Stimulated activated CD8-positive, alpha-beta memory T cell treated with anti-CD3 and anti-CD28 coated beads, Interleukin-7, amount 100 ng/mL, for 24 hours (primary cell): ENCODE measurements at regions not wholly inside any gene's neighbourhood (a gene's known extent, or its start where the extent isn't known, plus 50 kb on each side); places are given as distances from the start of the nearest gene placed in this dataset.

Experiments used
- DNase-seq: peaks from one replicate; pipeline ENCODE4 v3.0.0-alpha.2; 2020; ENCODE audit warnings: low read depth

DNA sequence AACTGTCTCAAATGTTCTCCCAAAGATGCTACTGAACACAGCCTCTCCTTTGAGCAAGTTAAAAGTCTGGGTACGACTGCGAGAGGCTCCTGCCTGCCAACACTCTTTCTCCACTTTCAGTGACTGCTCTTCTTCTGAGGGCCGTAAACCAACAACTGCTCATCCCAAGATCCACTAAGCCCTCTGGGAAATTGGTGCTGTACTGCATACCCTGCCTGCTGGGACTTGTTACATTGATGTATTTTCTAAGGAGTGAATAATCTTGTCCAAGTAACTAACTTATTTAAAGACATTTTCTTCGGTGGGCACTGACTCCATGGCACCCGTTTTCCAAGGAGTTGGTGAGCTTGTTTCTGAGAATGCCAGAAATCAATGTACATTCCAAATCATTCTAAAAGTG is 87.2 kb downstream of the ZNF280B start:
- DNase-seq: no peak

- peak; percentile 61 for DNase-seq
These were observed 85.9 kb downstream of the ZNF280B start for GRCh38 chr22:22422629-22423112.

- DNase-seq: no peak
These were observed 84.9 kb downstream of the ZNF280B start for GRCh38 chr22:22423681-22424080.

- DNase-seq: no peak
These were observed 84.2 kb downstream of the ZNF280B start for GRCh38 chr22:22424210-22424800.

GRCh38 chr22:22424956-22425355 is 83.6 kb downstream of the ZNF280B start:
- DNase-seq: no peak

GRCh38 chr22:22425356-22425755 is 83.2 kb downstream of the ZNF280B start:
- DNase-seq: no peak

- no peak for DNase-seq
These were observed 82.5 kb downstream of the ZNF280B start for GRCh38 chr22:22425783-22426624.

GRCh38 chr22:22427542-22428065 is 80.9 kb downstream of the ZNF280B start:
- no peak for DNase-seq

DNA sequence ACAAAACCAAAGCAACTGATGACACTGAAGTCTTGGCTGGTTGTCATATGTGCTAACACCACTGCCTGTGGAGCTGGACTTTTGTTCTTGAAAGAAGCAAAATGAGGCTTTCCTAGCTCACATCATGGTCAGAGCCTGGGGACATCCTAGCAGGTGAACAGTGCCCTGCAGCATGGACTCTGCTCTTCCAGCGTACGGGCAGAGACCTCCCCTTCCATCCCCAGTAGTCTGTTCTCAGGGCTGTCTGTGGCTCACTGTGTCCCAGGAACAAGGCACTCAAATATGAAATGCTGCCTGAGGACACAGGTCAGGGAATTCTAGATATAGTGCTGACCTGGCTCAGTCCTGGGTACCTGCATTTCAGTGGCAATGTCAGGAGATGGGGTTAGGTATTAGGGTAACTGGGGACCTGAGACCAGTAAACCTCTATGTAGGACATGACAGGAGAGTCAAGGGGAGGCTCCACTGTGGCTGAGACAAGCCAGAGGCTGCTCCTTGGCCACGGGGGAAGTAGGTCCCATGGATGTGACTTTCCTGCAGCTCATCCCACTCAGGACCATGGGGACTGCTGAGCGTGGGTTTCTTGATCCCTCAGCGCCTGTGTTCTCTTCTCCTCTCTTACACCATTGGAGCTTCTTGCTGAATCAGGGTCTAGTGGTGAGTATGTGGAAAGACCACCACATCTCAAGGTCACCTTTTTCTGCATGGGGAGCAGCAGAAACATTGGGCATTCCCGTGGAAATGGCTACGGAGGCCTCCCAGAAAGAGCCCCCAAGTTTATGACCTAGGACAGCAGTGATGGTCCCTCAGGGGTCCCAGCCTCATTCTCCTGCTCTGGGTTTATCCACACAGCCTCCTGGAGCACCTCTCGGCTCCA is 80.1 kb downstream of the ZNF280B start:
- no peak for DNase-seq

DNA sequence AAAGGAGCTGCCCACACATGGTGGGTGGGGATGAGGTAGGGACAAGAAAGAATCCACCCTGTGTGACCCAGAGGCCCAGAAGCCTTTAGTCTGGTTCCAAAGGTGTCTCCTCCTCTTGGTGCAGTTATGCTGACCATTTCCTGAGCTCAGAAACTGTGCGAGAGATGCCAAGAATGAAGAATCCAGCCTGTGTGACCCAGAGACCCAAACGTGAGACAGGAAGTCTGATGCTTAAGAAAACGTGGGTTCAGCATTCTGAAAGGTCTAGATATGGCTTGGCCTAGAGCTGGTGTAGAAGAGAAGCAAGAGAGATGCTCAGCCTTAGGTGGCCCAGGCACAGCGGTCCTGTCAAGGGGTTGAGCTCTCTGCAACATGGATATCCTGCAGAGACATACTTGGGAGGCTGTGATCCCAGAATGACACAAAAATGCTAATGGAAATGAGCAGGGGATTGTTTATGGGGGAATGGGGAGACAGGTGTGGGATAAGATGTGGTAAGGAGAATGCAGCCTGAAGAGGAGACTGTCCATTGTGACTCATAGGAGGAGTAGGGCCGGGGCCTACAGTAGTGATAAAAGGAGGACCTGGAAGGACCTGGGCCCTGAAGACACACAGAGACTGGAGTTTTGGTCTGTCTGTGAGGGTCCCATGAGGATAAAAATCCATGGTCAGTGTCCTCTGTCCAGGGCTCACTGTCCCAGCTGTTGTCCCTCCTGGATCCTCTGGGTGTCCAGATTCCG is 79.0 kb downstream of the ZNF280B start:
- DNase-seq: no peak

- DNase-seq: no peak
These were observed 78.3 kb downstream of the ZNF280B start for GRCh38 chr22:22430111-22430820.

DNA sequence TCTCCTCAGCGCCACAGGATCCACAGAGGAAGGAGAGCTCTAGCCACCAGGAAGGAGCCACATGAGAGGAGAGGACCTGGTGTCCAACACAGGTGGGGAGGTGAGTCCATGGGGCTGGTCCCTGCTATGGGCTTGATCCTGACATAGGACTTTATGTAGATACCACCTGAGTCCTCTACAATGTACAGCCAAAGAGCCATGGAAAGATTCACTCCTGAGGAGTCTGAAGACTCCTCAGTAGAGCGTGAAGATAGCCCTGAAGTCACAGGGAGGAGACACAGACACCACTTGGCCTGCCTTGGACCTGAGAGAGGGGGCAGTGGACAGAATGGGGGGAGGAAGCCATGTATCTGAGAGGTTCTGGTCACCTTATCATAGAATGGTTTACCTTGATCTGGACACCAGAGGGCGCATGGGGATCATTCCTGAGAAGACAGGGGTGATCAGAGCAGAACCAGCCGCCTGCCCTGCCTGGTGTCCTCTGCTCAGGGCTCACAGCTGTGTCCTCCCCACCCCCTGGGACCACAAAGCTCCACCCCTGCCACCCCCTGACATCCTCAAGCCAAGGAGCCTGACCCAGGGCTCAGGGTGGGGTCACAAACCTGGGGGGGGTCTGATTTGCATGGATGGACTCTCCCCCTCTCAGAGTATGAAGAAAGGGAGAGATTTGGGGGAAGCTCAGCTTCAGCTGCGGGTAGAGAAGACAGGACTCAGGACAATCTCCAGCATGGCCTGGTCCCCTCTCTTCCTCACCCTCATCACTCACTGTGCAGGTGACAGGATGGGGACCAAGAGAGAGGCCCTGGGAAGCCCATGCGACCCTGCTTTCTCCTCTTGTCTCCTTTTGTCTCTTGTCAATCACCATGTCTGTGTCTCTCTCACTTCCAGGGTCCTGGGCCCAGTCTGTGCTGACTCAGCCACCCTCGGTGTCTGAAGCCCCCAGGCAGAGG is 77.0 kb downstream of the ZNF280B start:
- DNase-seq: peak; percentile 31

- no peak for DNase-seq
These were observed 76.1 kb downstream of the ZNF280B start for GRCh38 chr22:22432479-22432878.

DNA sequence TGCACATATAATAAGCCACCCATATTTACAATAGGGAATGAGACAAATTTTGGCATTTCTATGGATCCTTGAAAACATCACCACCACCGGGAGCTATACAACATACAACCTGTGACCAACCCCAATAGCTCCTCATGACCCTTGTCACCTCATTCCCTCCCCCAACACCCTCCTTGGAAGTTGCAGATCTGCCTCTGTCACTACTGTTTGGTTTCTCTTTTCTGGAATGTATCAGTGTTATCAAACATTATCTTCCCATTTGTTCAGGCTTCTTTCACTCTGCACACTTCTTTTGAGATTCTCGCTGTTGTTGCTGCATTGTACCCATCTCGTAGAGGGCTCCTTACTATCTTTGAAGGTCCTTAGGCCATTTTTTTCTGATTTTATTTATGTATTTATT is 75.6 kb downstream of the ZNF280B start:
- no peak for DNase-seq

GRCh38 chr22:22433770-22434169 is 74.8 kb downstream of the ZNF280B start:
- no peak for DNase-seq
